ENCODE measurements at regions not wholly inside any gene's neighbourhood (a gene's known extent, or its start where the extent isn't known, plus 50 kb on each side); places are given as distances from the start of the nearest gene placed in this dataset.

DNA sequence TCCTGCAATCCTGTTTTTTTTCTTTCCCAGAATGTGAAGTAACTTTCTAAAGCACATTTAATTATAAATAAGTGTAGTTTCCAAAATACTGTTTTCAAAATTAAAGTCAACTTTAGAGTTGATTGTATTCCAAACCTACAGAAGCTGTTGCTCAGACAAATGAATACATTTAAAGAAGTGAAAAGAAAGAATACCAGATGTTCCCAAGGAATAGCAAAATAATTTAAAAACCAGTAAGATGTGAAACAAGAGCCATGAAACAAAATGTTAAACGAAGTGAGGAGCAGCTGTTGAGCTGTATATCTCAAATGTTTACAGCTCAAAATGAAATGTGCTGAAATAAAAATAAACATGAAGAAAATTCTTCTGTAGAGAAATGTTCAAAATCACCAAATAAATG is 627.4 kb upstream of the NDST4 start:
- no peaks in the 10 kb centered on the region for H3K36me3 ChIP-seq (ENCODE audit: insufficient read depth)
- no peak for DNase-seq (ENCODE audit: extremely low spot score)
- 20% methylated on average over 1 of the region's 1 CpG for WGBS

DNA sequence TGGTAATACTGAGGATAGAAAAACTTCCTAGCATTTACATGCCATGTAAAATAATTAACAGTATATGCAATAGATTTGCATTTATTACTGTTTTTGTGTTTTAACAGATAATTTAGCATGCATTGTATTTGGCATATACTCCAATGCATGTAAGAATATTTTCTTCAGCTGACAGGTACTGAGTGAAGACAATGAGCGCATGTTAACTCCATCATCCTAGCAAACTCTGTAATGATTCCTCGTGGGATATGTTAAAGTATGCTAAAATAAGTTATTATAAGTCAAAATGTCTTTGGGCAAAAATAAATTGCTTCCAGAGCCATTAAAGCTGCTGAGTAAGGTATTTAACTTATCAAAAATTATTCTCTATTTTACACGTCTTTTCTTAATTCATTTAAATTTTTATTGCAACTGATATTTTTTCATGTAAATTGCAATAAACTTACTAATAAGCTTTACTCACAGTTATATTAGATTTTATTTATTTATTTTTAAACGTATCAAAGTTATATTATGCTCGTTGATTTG is 616.4 kb upstream of the NDST4 start:
- Histone ChIP-seq H3K4me1 (ENCODE audit: insufficient read depth) (no peaks in the 10 kb centered on the region), H3K36me3 (ENCODE audit: insufficient read depth) (no peaks in the 10 kb centered on the region), H3K27ac (ENCODE audit: low read depth) (no peak overlapping the region), H3K4me3 (ENCODE audit: low read depth, low read length) (no peak overlapping the region)
- 81% methylated on average over 5 of the region's 5 CpGs for WGBS
- DNase-seq (ENCODE audit: extremely low spot score), result no peak

More for the DNA sequence above, 627.4 kb upstream of the NDST4 start:
- Histone ChIP-seq H3K4me1 (ENCODE audit: insufficient read depth) (no peaks in the 10 kb centered on the region), H3K27ac (ENCODE audit: low read depth) (no peak overlapping the region), H3K4me3 (ENCODE audit: low read depth, low read length) (no peak overlapping the region)

DNA sequence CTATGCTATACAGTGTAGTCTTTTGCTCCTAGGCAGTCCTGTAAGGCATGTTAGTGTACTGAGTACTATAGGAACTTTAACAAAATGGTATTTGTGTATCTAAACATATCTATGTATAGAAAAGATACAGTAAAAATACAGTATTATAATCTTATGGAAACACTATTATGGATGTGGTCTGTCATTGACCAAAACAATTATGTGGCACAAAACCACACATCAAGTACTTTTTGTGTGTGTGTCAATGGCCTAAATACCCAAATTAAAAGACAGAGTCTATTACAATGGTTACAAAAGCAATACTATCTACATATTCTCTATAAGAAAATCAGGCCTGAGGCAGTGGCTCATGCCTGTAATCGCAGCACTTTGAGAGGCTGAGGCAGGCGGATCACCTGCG is 610.2 kb upstream of the NDST4 start:
- no peak for DNase-seq (ENCODE audit: extremely low spot score)
- H3K4me1 ChIP-seq (ENCODE audit: insufficient read depth), result no peaks in the 10 kb centered on the region
- WGBS, result 89% methylated on average over 3 of the region's 3 CpGs
- no peaks in the 10 kb centered on the region for H3K36me3 ChIP-seq (ENCODE audit: insufficient read depth)
- H3K27ac ChIP-seq (ENCODE audit: low read depth), result no peak overlapping the region
- no peak overlapping the region for H3K4me3 ChIP-seq (ENCODE audit: low read depth, low read length)

DNA sequence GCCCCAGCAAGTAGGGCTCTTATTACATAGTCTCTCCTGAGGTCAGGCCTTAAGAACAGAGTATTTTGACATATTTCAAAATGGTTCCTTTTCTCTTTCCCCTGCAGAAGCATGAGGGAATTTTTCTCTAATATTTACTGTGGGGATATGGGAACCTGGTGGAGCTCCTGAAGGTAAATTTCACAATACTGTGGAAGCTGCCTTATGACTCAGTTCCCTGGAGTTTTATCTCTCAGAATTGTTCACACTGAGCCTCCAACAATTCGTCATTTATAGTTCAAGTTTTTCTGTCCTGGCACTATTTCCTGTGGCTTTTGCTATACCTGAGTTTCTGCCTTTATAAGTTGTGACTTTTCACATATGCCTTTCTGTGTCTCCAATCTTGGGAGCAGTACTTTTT is 607.2 kb upstream of the NDST4 start:
- no peak overlapping the region for H3K4me3 ChIP-seq (ENCODE audit: low read depth, low read length)
- WGBS, result 58% methylated on average over 1 of the region's 1 CpG
- no peak for DNase-seq (ENCODE audit: extremely low spot score)
- no peaks in the 10 kb centered on the region for H3K4me1 ChIP-seq (ENCODE audit: insufficient read depth)
- H3K36me3 ChIP-seq (ENCODE audit: insufficient read depth), result no peaks in the 10 kb centered on the region
- H3K27ac ChIP-seq (ENCODE audit: low read depth), result no peak overlapping the region

DNA sequence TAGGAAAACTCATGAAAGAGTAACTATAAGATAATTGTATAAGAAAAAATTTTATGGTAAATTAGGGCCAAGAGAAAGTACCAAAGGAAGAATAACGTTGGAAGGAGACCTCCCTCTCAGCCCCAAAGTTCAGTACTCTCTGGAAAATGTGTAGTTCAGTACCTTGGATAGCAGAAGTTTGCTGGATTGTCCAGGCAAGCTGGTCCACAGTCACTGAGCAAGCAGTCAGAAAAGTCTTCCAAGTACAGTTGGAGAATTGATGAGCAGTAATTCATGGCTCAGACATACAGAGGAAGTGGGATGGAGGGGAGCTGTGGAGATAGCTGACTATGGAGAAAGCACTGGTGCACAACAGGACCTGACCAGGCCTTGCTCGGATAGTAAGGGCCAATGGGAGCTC is 598.2 kb upstream of the NDST4 start:
- 46% methylated on average over 2 of the region's 2 CpGs for WGBS
- no peaks in the 10 kb centered on the region for H3K4me1 ChIP-seq (ENCODE audit: insufficient read depth)
- no peak for DNase-seq (ENCODE audit: extremely low spot score)
- H3K4me3 ChIP-seq (ENCODE audit: low read depth, low read length), result no peak overlapping the region
- H3K27ac ChIP-seq (ENCODE audit: low read depth), result no peak overlapping the region
- H3K36me3 ChIP-seq (ENCODE audit: insufficient read depth), result no peaks in the 10 kb centered on the region

DNA sequence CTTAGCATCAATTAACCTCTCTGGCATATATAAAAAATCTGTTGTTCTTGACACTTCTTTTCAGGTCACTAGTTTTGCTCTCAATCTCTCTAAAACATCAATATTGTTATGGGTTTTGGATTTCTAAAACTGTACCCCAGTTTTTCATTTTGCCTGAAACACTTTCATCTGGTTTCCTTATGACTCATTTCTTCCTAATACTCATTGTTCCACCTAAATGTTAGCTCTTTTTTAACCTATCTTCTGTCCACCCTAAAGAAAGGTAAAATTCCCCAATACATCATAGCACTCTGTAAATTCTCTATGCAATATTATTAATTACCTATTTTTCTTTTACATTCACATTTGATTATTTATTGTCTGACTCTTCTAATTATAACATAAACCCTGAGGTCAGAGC is 575.5 kb upstream of the NDST4 start:
- DNase-seq (ENCODE audit: extremely low spot score), result no peak
- H3K4me3 ChIP-seq (ENCODE audit: low read depth, low read length), result no peak overlapping the region
- H3K27ac ChIP-seq (ENCODE audit: low read depth), result no peak overlapping the region
- H3K36me3 ChIP-seq (ENCODE audit: insufficient read depth), result no peaks in the 10 kb centered on the region
- no peaks in the 10 kb centered on the region for H3K4me1 ChIP-seq (ENCODE audit: insufficient read depth)

DNA sequence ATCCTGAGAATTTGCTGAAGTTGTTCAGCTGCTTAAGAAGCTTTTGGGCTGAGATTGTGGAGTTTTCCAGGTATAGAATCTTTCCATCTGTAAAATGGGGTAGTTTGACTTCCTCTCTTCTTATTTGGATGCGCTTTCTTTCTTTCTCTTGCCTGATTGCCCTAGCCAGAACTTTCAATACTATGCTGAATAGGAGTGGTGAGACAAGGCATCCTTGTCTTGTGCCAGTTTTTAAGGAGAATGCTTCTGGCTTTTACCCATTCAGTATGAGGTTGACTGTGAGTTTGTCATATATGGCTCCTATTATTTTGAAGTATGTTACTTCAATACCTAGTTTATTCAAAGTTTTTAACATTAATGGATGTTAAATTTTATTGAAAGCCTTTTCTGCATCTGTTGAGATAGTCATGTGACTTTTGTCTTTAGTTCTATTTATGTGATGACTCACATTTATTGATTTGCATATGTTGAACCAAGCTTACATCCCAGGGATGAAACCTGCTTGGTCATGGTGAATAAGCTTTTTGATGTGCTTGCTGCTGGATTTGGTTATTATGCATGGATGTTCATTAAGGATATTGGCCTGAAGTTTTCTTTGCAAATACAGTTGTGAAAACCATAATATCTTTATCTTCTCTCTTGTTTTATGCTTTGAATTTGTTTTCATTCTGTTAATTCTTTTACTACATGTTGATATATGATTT is 573.8 kb upstream of the NDST4 start:
- 94% methylated on average over 1 of the region's 1 CpG for WGBS

DNA sequence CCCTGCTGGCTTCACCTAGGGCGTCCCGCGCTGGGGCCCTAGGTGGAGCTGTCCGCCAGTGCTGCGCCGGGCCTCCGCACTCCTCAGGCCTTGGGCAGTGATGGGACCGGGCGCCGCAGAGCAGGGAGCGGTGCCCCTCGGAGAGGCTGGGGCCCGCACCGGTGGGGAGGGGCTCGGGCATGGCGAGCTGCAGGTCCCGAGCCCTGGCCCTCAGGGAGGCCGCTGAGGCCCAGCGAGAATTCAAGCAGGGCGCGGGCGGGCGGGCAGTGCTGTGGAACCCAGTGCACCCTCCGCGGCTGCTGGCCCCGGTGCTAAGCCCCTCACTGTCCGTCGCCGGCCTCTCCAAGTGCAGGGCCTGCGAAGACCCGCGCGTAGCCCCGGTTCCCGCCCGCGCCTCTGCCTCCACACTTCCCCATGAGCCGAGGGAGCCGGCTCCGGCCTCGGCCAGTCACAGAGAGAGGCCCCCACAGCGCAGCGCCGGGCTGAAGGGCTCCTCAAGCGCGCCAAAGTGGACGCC is 565.1 kb upstream of the NDST4 start:
- no peak overlapping the region for H3K4me3 ChIP-seq (ENCODE audit: low read depth, low read length)
- H3K27ac ChIP-seq (ENCODE audit: low read depth), result no peak overlapping the region
- no peaks in the 10 kb centered on the region for H3K4me1 ChIP-seq (ENCODE audit: insufficient read depth)
- WGBS, result 95% methylated on average over 47 of the region's 47 CpGs
- H3K36me3 ChIP-seq (ENCODE audit: insufficient read depth), result no peaks in the 10 kb centered on the region
- DNase-seq (ENCODE audit: extremely low spot score), result no peak

More for the DNA sequence above, 573.8 kb upstream of the NDST4 start:
- DNase-seq (ENCODE audit: extremely low spot score), result no peak
- H3K4me1 ChIP-seq (ENCODE audit: insufficient read depth), result no peaks in the 10 kb centered on the region
- H3K27ac ChIP-seq (ENCODE audit: low read depth), result no peak overlapping the region
- H3K4me3 ChIP-seq (ENCODE audit: low read depth, low read length), result no peak overlapping the region
- H3K36me3 ChIP-seq (ENCODE audit: insufficient read depth), result no peaks in the 10 kb centered on the region

DNA sequence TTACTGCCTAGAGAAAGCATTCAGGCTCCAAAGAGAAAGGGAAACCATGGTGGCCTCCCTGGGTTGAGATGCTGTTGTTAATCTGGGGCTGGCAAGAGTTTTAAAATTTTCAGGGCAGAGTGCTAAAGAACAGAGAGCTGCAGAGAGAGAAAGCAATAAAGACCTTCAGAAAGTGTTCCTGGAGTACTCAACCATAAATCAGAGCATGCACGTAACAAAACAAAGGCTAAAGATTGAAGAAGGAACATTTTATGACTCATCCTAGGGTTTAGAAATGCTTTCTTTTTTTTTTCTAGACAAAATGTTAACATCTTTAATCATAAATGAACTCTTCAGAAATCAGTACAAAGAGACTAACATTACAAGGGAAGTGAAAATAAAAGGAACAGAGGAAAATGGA is 562.3 kb upstream of the NDST4 start:
- no peak overlapping the region for H3K27ac ChIP-seq (ENCODE audit: low read depth)
- H3K36me3 ChIP-seq (ENCODE audit: insufficient read depth), result no peaks in the 10 kb centered on the region
- 16% methylated on average over 1 of the region's 1 CpG for WGBS
- no peak for DNase-seq (ENCODE audit: extremely low spot score)
- H3K4me3 ChIP-seq (ENCODE audit: low read depth, low read length), result no peak overlapping the region
- no peaks in the 10 kb centered on the region for H3K4me1 ChIP-seq (ENCODE audit: insufficient read depth)

DNA sequence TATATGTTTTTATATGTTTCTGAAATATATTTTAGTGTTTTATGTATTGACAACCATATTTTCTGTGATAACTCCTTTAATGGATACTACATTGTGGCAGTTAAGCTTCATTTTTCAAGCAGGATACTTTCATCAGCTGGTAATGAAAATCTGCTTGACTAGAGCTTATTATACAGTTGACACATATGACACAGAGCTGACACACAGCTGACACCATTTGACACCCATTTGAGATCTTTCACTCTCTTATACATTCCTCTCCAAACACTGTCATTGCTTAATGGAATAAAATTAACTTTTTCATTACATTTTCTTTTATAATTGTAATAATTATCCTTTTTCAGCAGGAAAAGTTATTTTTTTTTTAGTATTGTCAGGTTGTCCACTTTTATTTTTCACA is 561.1 kb upstream of the NDST4 start:
- Histone ChIP-seq H3K4me3 (ENCODE audit: low read depth, low read length) (no peak overlapping the region), H3K27ac (ENCODE audit: low read depth) (no peak overlapping the region), H3K4me1 (ENCODE audit: insufficient read depth) (no peaks in the 10 kb centered on the region), H3K36me3 (ENCODE audit: insufficient read depth) (no peaks in the 10 kb centered on the region)
- DNase-seq (ENCODE audit: extremely low spot score), result no peak

DNA sequence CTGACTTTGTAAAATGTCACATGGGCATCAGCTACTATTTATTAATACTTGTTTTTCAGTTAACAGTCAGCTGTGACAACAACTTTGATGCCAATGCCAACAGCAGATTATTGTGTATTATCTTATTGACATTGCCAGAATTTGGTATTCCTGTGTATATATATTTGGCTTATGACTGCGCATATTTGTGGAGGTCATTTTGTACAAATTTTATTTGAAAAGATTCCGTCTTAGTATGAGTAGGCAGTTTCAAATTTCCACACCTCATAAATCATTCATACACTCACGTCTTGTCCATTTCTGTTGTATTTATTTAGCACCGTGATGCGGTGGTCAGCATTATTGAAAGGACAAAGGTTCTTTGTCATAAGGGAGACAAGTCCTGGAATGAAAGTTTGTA is 558.2 kb upstream of the NDST4 start:
- DNase-seq (ENCODE audit: extremely low spot score), result no peak
- Histone ChIP-seq H3K4me3 (ENCODE audit: low read depth, low read length) (no peak overlapping the region), H3K36me3 (ENCODE audit: insufficient read depth) (no peaks in the 10 kb centered on the region), H3K4me1 (ENCODE audit: insufficient read depth) (no peaks in the 10 kb centered on the region), H3K27ac (ENCODE audit: low read depth) (no peak overlapping the region)
- 46% methylated on average over 5 of the region's 5 CpGs for WGBS

DNA sequence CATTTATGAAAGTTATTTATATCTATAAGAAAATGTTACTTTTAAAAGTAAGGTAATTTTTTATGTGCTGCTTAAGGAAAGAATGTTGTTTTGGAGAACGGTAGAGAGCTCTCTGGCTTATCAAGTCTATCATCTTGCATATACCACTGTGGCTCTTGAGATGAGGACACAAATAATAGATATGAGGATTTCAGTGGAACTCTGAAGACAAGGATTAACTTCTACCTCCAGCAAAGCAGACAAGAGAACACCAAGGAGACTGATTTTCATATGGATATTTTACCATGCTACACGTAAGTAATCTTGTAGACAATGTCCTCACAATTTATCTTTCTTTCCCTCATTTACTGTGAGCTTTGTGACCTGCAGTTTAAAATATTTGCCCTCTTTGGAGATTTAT is 557.5 kb upstream of the NDST4 start:
- DNase-seq (ENCODE audit: extremely low spot score), result no peak
- no peaks in the 10 kb centered on the region for H3K4me1 ChIP-seq (ENCODE audit: insufficient read depth)
- no peak overlapping the region for H3K27ac ChIP-seq (ENCODE audit: low read depth)
- no peak overlapping the region for H3K4me3 ChIP-seq (ENCODE audit: low read depth, low read length)
- 53% methylated on average over 2 of the region's 2 CpGs for WGBS
- no peaks in the 10 kb centered on the region for H3K36me3 ChIP-seq (ENCODE audit: insufficient read depth)

DNA sequence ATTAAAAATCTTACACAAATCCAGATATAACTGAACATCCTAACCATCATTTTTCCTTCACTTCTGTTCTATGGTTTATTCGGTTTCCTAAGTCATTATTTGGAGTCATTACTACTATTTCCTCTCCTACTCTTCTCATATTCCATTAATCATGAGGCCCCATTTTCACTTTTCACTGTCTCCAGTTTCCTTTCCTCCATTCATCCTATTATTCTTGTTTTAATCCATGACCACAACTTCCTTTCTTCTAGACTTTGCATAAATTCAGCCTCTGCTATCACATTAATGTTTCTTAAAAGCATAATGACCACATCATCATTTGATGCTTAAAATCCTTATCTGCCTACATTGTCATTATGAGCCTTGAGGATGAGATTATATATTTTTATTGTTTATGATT is 555.0 kb upstream of the NDST4 start:
- Histone ChIP-seq H3K36me3 (ENCODE audit: insufficient read depth) (no peaks in the 10 kb centered on the region), H3K4me1 (ENCODE audit: insufficient read depth) (no peaks in the 10 kb centered on the region), H3K27ac (ENCODE audit: low read depth) (no peak overlapping the region), H3K4me3 (ENCODE audit: low read depth, low read length) (no peak overlapping the region)
- DNase-seq (ENCODE audit: extremely low spot score), result no peak
- WGBS, result 80% methylated on average over 1 of the region's 1 CpG

DNA sequence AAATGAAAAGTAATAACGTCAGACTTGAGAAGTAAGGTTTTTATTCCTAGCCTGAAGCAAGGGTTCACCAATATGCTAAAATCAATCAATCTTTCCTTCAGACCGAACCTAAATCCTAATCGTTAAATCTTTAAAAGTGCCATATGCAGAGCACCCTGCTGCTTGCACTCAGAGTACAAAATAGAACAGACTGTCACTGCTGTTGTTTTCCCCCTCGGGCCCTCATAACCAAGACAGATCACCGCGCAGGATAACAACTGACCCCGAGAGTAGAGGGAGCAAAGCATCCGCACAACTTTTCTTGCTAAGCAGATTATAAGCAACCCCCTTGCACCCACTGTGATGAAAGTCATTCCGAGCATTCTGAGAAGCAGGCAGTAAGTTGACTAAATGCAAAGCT is 550.9 kb upstream of the NDST4 start:
- 32% methylated on average over 9 of the region's 9 CpGs for WGBS
- H3K4me3 ChIP-seq (ENCODE audit: low read depth, low read length), result no peak overlapping the region
- no peak for DNase-seq (ENCODE audit: extremely low spot score)

DNA sequence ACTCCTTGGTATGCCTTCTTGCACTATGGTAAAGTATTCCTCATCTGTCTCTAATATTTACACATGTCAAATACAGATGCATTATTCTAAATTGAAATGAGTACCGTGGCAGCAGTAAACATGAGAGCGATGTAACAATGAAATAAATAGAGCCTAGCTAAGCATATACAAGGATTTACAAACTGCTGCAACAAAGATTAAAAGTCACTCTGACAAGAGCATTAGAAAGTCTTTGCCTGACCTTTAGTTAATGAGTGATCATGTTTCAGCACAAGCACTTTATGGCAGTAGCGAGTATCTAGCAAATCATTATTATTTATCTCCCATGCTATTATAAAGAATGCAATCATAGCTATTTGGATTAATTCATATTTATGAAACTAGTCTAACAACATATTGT is 547.0 kb upstream of the NDST4 start:
- H3K27ac ChIP-seq (ENCODE audit: low read depth), result no peak overlapping the region
- H3K36me3 ChIP-seq (ENCODE audit: insufficient read depth), result no peaks in the 10 kb centered on the region
- DNase-seq (ENCODE audit: extremely low spot score), result no peak
- 32% methylated on average over 3 of the region's 3 CpGs for WGBS
- no peaks in the 10 kb centered on the region for H3K4me1 ChIP-seq (ENCODE audit: insufficient read depth)
- no peak overlapping the region for H3K4me3 ChIP-seq (ENCODE audit: low read depth, low read length)

More for the DNA sequence above, 550.9 kb upstream of the NDST4 start:
- Histone ChIP-seq H3K27ac (ENCODE audit: low read depth) (no peak overlapping the region), H3K36me3 (ENCODE audit: insufficient read depth) (no peaks in the 10 kb centered on the region), H3K4me1 (ENCODE audit: insufficient read depth) (no peaks in the 10 kb centered on the region)

Data from urinary bladder (tissue), 3 donors.